ENCODE measurements at regions not wholly inside any gene's neighbourhood (a gene's known extent, or its start where the extent isn't known, plus 50 kb on each side); places are given as distances from the start of the nearest gene placed in this dataset.
A peak's percentile ranks its signal among the peaks of the same experiment; 100 is the strongest.

- peak in 1 of 2 experiments; percentile 18 for DNase-seq (ENCODE audit: low read depth in 2 of 2)
These were observed 728.3 kb upstream of the SGO1 start for GRCh38 chr3:20914310-20914709.

- no peak for DNase-seq (ENCODE audit: low read depth in 2 of 2)
These were observed 726.4 kb upstream of the SGO1 start for GRCh38 chr3:20912406-20912805.

GRCh38 chr3:20909511-20909910, 723.5 kb upstream of the SGO1 start:
- DNase-seq (ENCODE audit: low read depth in 2 of 2) = no peak

GRCh38 chr3:20905210-20905805, 719.3 kb upstream of the SGO1 start:
- DNase-seq (ENCODE audit: low read depth in 2 of 2) = no peak

- no peak for DNase-seq (ENCODE audit: low read depth in 2 of 2)
These were observed 718.7 kb upstream of the SGO1 start for GRCh38 chr3:20904671-20905070.

GRCh38 chr3:20898962-20899361, 713.0 kb upstream of the SGO1 start:
- no peak for DNase-seq (ENCODE audit: low read depth in 2 of 2)

- DNase-seq (ENCODE audit: low read depth in 2 of 2) = no peak
These were observed 704.1 kb upstream of the SGO1 start for GRCh38 chr3:20890111-20890519.

- no peak for DNase-seq (ENCODE audit: low read depth in 2 of 2)
These were observed 692.7 kb upstream of the SGO1 start for GRCh38 chr3:20878691-20879090.

- no peak for DNase-seq (ENCODE audit: low read depth in 2 of 2)
These were observed 687.2 kb upstream of the SGO1 start for GRCh38 chr3:20873235-20873634.

GRCh38 chr3:20870106-20870899, 684.3 kb upstream of the SGO1 start:
- no peak for DNase-seq (ENCODE audit: low read depth in 2 of 2)

- no peak for DNase-seq (ENCODE audit: low read depth in 2 of 2)
These were observed 679.8 kb upstream of the SGO1 start for GRCh38 chr3:20865803-20866202.

GRCh38 chr3:20861454-20861853, 675.4 kb upstream of the SGO1 start:
- no peak for DNase-seq (ENCODE audit: low read depth in 2 of 2)

- peak; percentile 43 to 48 for DNase-seq (ENCODE audit: low read depth in 2 of 2)
These were observed 671.6 kb upstream of the SGO1 start for GRCh38 chr3:20857636-20858035.

- DNase-seq (ENCODE audit: low read depth in 2 of 2) = no peak
These were observed 667.9 kb upstream of the SGO1 start for GRCh38 chr3:20853890-20854289.

- DNase-seq (ENCODE audit: low read depth in 2 of 2) = no peak
These were observed 666.7 kb upstream of the SGO1 start for GRCh38 chr3:20852712-20853111.

GRCh38 chr3:20849975-20850374, 664.0 kb upstream of the SGO1 start:
- DNase-seq (ENCODE audit: low read depth in 2 of 2) = no peak

GRCh38 chr3:20846832-20847231, 660.8 kb upstream of the SGO1 start:
- no peak for DNase-seq (ENCODE audit: low read depth in 2 of 2)

- no peak for DNase-seq (ENCODE audit: low read depth in 2 of 2)
These were observed 660.1 kb upstream of the SGO1 start for GRCh38 chr3:20846066-20846465.

GRCh38 chr3:20844851-20845250, 658.8 kb upstream of the SGO1 start:
- no peak for DNase-seq (ENCODE audit: low read depth in 2 of 2)

GRCh38 chr3:20842594-20843436, 656.8 kb upstream of the SGO1 start:
- no peak for DNase-seq (ENCODE audit: low read depth in 2 of 2)

- DNase-seq (ENCODE audit: low read depth in 2 of 2) = no peak
These were observed 656.0 kb upstream of the SGO1 start for GRCh38 chr3:20842002-20842401.

- no peak for DNase-seq (ENCODE audit: low read depth in 2 of 2)
These were observed 651.8 kb upstream of the SGO1 start for GRCh38 chr3:20837676-20838302.
